ENCODE measurements at regions not wholly inside any gene's neighbourhood (a gene's known extent, or its start where the extent isn't known, plus 50 kb on each side); places are given as distances from the start of the nearest gene placed in this dataset.

GRCh38 chr6:98156580-98156979 lies 677.8 kb upstream of the POU3F2 start:
- in situ Hi-C loops (cut with HindIII; ENCODE audit: low sequenced_read_pairs), result no loop called here
- DNase-seq (ENCODE audit: low spot score), result no peak

- DNase-seq (ENCODE audit: low spot score), result no peak
- in situ Hi-C loops (cut with HindIII; ENCODE audit: low sequenced_read_pairs), result no loop called here
Observed at GRCh38 chr6:98179606-98180005, 654.8 kb upstream of the POU3F2 start.

- no peak for DNase-seq (ENCODE audit: low spot score)
Observed at GRCh38 chr6:98200084-98200483, 634.3 kb upstream of the POU3F2 start.

GRCh38 chr6:98203170-98203806 lies 631.1 kb upstream of the POU3F2 start:
- DNase-seq (ENCODE audit: low spot score), result no peak
- in situ Hi-C loops (cut with HindIII; ENCODE audit: low sequenced_read_pairs), result no loop called here

More at GRCh38 chr6:98200084-98200483, 634.3 kb upstream of the POU3F2 start:
- in situ Hi-C loops (cut with HindIII; ENCODE audit: low sequenced_read_pairs), result no loop called here

- in situ Hi-C loops (cut with HindIII; ENCODE audit: low sequenced_read_pairs), result no loop called here
- DNase-seq (ENCODE audit: low spot score), result no peak
Observed at GRCh38 chr6:98212468-98212867, 621.9 kb upstream of the POU3F2 start.

- in situ Hi-C loops (cut with HindIII; ENCODE audit: low sequenced_read_pairs), result no loop called here
Observed at GRCh38 chr6:98215531-98215930, 618.8 kb upstream of the POU3F2 start.

GRCh38 chr6:98230250-98230649 lies 604.1 kb upstream of the POU3F2 start:
- in situ Hi-C loops (cut with HindIII; ENCODE audit: low sequenced_read_pairs), result no loop called here
- DNase-seq (ENCODE audit: low spot score), result no peak

More at GRCh38 chr6:98215531-98215930, 618.8 kb upstream of the POU3F2 start:
- DNase-seq (ENCODE audit: low spot score), result no peak

GRCh38 chr6:98239057-98239456 lies 595.3 kb upstream of the POU3F2 start:
- in situ Hi-C loops (cut with HindIII; ENCODE audit: low sequenced_read_pairs), result no loop called here

GRCh38 chr6:98241630-98242029 lies 592.7 kb upstream of the POU3F2 start:
- DNase-seq (ENCODE audit: low spot score), result no peak
- in situ Hi-C loops (cut with HindIII; ENCODE audit: low sequenced_read_pairs), result no loop called here

More at GRCh38 chr6:98239057-98239456, 595.3 kb upstream of the POU3F2 start:
- no peak for DNase-seq (ENCODE audit: low spot score)

GRCh38 chr6:98254624-98255023 lies 579.8 kb upstream of the POU3F2 start:
- no peak for DNase-seq (ENCODE audit: low spot score)
- in situ Hi-C loops (cut with HindIII; ENCODE audit: low sequenced_read_pairs), result no loop called here

GRCh38 chr6:98260382-98260781 lies 574.0 kb upstream of the POU3F2 start:
- in situ Hi-C loops (cut with HindIII; ENCODE audit: low sequenced_read_pairs), result no loop called here
- no peak for DNase-seq (ENCODE audit: low spot score)

GRCh38 chr6:98272060-98272459 lies 562.3 kb upstream of the POU3F2 start:
- in situ Hi-C loops (cut with HindIII; ENCODE audit: low sequenced_read_pairs), result no loop called here
- DNase-seq (ENCODE audit: low spot score), result no peak

- in situ Hi-C loops (cut with HindIII; ENCODE audit: low sequenced_read_pairs), result no loop called here
- DNase-seq (ENCODE audit: low spot score), result no peak
Observed at GRCh38 chr6:98274691-98275090, 559.7 kb upstream of the POU3F2 start.

GRCh38 chr6:98280492-98280891 lies 553.9 kb upstream of the POU3F2 start:
- in situ Hi-C loops (cut with HindIII; ENCODE audit: low sequenced_read_pairs), result no loop called here
- no peak for DNase-seq (ENCODE audit: low spot score)

GRCh38 chr6:98286620-98287019 lies 547.8 kb upstream of the POU3F2 start:
- no peak for DNase-seq (ENCODE audit: low spot score)
- in situ Hi-C loops (cut with HindIII; ENCODE audit: low sequenced_read_pairs), result no loop called here

GRCh38 chr6:98287876-98288275 lies 546.5 kb upstream of the POU3F2 start:
- no peak for DNase-seq (ENCODE audit: low spot score)
- in situ Hi-C loops (cut with HindIII; ENCODE audit: low sequenced_read_pairs), result no loop called here

GRCh38 chr6:98292810-98293209 lies 541.6 kb upstream of the POU3F2 start:
- no peak for DNase-seq (ENCODE audit: low spot score)
- in situ Hi-C loops (cut with HindIII; ENCODE audit: low sequenced_read_pairs), result no loop called here

- in situ Hi-C loops (cut with HindIII; ENCODE audit: low sequenced_read_pairs), result no loop called here
- DNase-seq (ENCODE audit: low spot score), result no peak
Observed at GRCh38 chr6:98295515-98296175, 538.7 kb upstream of the POU3F2 start.

GRCh38 chr6:98308564-98308963 lies 525.8 kb upstream of the POU3F2 start:
- no peak for DNase-seq (ENCODE audit: low spot score)
- in situ Hi-C loops (cut with HindIII; ENCODE audit: low sequenced_read_pairs), result no loop called here

GRCh38 chr6:98310443-98310842 lies 523.9 kb upstream of the POU3F2 start:
- no peak for DNase-seq (ENCODE audit: low spot score)
- in situ Hi-C loops (cut with HindIII; ENCODE audit: low sequenced_read_pairs), result no loop called here

- in situ Hi-C loops (cut with HindIII; ENCODE audit: low sequenced_read_pairs), result no loop called here
- DNase-seq (ENCODE audit: low spot score), result no peak
Observed at GRCh38 chr6:98323605-98324004, 510.8 kb upstream of the POU3F2 start.
